ENCODE measurements at regions not wholly inside any gene's neighbourhood (a gene's known extent, or its start where the extent isn't known, plus 50 kb on each side); places are given as distances from the start of the nearest gene placed in this dataset.

GRCh38 chrX:9378980-9379696 lies 85.7 kb upstream of the TBL1X start:
- TF ChIP-seq CTCF (conservative IDR thresholded peaks at IDR 0.05 in 1 of 2, IDR thresholded peaks at IDR 0.05 in 1 of 2; ENCODE audit: extremely low read depth in 1 of 2, insufficient read depth in 1 of 2, low read depth in 1 of 2, low read length in 2 of 2) (no peak), EZH2 (IDR thresholded peaks at IDR 0.05; ENCODE audit: borderline replicate concordance, low read length) (no peak)

Measured in mammary epithelial cell (primary cell).